Limb (tissue), 2 donors: ENCODE measurements at regions not wholly inside any gene's neighbourhood (a gene's known extent, or its start where the extent isn't known, plus 50 kb on each side); places are given as distances from the start of the nearest gene placed in this dataset.
A peak's percentile ranks its signal among the peaks of the same experiment; 100 is the strongest.
"Not testable (repeated sequence)": the region's sequence is repeated elsewhere in the genome, so short reads cannot be mapped to it uniquely, and the experiment has no call there.

Experiments
- DNase-seq, 2 donors: peaks; one replicate each; pipeline ENCODE4 v3.0.0-alpha.2; 2016; ENCODE audit errors: extremely low spot score in 2 of 2

DNA sequence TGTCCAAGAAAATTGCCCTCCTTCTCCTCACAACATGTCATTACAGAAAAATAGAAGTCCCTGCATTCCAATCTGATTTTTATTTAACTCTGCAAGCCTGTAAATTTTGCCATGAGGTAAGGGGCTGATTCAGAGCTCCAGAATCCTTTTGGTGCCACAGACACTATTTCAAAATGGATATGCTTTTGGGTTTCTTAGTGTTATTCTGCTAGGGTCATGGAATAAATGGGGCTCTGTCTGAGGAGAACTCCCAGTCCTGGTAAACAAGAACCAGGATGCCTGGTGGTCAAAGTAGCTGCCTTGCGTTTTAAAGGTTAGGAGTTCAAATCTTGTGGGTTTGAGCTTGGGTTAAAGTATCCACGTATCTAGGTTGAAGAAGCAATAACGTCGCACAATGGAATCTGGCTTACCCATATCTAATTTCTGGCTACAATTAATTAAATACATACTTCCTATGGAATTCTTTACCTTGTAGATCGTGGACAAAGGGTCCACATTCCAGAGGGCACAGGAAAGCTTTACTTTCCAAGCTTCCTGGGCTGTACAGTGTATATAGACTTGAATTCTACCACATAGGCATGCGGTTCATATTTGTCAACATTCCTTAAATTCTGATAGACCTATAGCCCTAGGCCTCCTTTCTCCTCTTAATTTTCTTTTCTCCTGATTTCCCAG, 98.0 kb upstream of the CDC42BPA start:
- no peak for DNase-seq

DNA sequence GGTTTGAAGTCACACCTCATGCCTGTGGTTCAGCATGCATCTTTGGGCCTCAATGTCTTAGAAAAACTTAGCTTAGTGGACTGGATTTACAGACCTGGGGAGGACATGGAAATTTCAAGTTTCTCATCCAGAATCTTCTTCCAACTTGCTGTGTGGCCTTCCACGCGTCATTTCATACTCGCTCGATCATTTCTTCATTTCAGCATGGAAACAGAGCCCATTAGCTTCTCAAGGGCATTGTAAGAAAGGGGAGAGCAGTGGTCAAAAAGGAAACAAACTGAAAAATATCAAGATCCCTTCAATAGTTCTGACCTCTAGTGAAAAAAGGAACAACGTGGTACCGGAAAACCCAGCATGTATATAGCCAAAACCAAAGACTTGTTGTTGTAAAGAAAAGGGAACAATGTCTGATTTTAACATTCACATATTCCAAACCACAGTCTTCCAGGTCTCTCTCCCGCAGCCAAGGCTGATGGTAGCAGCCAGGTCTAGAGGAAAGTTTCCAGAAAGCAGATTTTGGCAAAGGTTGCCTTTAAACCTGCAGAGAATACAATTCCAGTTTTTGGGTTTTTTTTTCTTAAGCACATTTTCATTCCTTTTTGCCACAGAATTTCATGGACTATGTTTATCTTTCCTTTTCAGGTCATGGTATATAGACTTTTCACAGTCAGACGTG, 97.0 kb upstream of the CDC42BPA start:
- DNase-seq: peak in 1 of 2 donors; percentile 60

DNA sequence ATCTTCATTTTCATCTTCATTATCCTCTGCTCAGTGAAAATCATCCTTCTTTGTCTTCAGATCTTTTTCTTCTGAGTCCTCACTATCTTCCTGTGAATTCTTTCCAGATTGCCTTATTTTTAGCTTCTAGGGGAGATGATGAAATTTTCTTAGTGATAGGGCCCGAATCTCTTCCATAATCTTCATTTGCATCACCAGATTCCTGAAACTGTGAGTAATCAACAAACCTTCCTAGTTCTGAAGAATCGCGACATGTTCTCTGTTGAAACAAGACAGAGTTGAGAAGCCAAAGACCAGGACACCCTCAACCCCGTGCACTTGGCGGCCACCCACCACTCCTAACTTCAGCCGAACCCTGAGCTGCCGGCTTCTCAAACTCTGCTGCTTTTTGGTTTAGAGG, 92.8 kb upstream of the CDC42BPA start:
- no peak for DNase-seq

DNA sequence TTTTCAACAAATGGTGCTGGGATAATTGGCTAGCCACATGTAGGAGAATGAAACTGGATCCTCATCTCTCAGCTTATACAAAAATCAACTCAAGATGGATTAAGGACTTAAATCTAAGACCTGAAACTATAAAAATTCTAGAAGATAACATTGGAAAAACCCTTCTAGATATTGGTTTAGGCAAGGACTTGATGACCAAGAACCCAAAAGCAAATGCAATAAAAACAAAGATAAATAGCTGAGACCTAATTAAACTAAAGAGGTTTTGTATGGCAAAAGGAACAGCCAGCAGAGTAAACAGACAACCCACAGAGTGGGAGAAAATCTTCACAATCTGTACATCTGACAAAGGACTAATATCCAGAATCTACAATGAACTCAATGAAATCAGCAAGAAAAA, 88.0 kb upstream of the CDC42BPA start:
- not testable (repeated sequence) for DNase-seq

DNA sequence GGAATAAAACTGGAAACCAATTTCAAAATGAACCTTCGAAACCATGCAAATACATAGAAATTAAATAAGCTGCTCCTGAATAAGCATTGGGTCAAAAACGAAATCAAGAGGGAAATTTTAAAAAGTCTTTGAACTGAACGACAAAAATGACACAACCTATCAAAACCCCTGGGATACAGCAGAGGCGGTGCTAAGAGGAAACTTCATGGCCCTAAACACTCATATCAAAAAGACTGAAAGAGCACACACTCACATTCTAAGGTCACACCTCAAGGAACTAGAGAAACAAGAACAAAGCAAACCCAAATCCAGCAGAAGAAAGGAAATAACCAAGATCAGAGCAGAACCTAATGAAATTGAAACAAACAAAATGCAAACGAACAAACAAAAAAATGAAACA, 85.2 kb upstream of the CDC42BPA start:
- DNase-seq: no peak

- DNase-seq: no peak
These were observed 83.5 kb upstream of the CDC42BPA start for GRCh38 chr1:227401562-227402342.

GRCh38 chr1:227399152-227399730, 80.9 kb upstream of the CDC42BPA start:
- DNase-seq: no peak

- DNase-seq: no peak
These were observed 79.2 kb upstream of the CDC42BPA start for GRCh38 chr1:227397354-227397978.

DNA sequence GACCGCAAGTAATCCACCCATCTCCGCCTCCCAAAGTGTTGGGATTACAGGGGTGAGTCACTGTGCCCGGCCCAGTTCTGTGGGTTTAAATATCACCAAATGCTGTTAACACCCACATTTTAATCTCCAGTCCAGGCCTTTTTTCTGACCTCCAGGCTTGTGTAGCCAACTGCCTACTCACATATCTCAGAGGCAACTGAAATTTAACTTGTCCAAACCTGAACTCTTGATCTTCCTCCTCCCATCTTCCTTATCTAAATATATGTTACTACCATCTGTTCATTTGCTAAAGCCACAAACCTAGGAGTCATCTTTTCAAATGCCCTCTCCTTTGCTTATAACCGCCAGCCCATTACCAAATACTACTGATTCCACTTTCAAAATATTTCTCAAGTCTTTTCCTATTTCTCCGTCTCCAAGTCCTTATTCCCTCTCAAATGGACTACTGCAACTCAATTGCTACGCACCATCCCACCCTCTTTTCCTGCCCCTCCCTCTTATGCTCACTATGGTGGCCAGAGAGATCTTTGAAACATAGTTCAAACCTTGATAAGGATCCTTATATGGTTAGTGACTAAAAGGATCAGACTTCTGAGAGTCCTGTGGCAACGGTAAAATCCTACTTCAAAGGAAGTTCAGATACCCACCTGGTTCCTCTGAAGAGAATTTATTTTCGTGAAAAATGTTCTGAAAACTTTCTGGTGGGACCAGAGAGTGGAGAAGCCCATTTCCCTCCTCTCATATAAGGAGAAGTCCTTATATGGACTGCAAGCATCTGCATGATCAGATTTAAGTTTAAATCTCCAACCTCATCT, 78.5 kb upstream of the CDC42BPA start:
- DNase-seq: no peak

DNA sequence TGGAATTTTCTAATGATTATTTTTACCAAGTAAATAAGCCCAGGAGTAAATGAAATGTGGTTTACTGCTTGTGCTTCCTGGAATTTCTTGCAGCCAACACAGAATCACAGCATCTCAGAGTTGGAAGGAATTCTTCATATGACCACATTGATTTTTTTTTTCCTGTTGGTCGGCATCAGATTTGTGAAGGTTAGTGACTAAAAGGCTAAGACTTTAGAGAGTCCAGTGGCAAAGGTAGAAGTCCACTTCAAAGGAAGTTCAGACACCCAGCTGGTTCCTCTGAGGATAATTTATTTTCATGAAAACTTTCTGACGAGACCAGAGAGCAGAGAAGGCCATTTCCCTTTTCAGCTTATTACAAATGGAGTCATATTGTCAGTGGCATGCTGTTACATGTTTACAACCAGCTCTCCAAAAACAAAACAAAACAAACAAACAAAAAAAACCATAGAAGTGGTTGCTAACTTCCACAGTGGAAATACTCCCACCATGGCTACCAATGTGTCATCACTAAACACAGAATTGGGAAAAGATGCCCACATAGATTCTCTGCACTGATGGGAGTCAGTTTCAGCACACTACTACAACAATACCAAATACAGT, 77.2 kb upstream of the CDC42BPA start:
- no peak for DNase-seq

GRCh38 chr1:227392984-227393764, 74.9 kb upstream of the CDC42BPA start:
- DNase-seq: no peak

- DNase-seq: no peak
These were observed 73.6 kb upstream of the CDC42BPA start for GRCh38 chr1:227391879-227392278.

DNA sequence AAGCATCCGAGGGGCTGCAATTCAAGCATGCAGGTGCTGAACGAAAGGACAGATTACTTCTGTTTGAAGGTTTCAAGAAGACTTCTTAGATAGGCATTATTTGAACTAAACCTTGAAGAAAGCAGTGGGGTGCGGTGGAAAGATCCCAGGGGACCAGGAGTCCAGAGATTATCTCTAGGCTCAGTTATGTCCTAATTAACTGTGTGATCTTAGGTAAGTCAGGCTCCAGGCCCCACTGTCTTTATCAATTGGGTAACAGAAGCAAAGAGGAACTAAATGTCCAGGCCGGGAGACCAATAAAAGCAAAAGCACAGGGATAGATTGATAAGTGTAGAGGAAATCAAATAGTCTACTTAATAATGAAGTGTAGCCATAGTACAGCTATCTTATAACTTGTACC, 72.9 kb upstream of the CDC42BPA start:
- no peak for DNase-seq

- no peak for DNase-seq
These were observed 72.2 kb upstream of the CDC42BPA start for GRCh38 chr1:227390525-227390924.

DNA sequence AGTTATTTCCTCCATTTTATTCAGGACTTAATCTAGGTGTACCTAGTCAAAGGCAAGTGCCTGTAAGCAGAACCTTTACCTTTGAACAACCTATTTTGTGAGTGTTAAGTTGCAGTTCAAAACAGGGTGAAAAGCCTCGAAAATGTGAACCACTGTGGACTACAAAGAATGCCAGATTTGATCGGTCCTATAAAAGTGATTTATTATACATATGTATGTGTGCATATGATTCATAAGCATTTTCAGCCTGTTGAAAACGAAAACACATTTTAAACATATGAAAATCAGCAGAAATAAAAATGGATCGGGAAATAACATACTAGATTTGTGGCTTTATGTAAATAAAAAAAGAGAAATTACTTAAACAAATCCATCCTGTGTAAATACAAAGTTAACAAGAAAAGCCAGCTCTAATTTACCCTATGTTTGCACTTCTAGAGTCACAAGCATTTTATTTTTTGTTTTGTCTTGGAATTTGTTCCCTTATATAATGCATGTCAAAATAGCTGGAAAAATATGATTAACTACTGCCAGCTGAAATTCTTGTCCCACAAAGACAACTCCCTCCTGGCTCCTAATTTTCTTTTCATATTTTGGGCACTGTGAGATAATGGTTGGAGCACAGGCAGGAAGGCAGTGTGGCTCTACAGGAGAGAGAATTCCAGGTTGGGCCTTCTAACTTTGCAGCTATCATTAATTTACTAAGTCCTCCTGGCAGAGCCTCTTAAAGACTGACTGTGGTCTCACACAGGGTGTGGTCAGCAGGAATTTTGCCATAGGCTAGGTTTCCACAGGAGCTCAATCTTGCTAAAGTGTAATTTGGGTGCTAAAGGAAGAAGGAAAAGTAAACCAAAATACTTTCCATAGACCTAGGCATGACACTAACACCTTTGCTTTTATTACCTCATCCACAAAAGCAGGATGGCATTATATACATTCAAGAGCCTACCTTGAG, 70.2 kb upstream of the CDC42BPA start:
- peak in 1 of 2 donors; percentile 13 for DNase-seq

DNA sequence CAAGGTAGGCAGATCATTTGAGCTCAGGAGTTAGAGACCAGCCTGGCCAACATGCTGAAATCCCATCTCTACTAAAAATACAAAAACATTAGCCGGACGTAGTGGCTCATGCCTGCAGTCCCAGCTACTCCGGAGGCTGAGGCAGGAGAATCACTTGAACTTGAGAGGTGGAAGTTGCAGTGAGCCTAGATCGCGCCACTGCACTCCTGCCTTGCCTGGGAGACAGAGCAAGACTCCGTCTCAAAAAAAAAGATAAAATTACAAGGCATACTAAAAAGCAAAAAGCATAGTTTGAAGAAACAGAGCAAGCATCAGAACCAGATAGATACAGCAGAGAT, 61.2 kb upstream of the CDC42BPA start:
- no peak for DNase-seq

DNA sequence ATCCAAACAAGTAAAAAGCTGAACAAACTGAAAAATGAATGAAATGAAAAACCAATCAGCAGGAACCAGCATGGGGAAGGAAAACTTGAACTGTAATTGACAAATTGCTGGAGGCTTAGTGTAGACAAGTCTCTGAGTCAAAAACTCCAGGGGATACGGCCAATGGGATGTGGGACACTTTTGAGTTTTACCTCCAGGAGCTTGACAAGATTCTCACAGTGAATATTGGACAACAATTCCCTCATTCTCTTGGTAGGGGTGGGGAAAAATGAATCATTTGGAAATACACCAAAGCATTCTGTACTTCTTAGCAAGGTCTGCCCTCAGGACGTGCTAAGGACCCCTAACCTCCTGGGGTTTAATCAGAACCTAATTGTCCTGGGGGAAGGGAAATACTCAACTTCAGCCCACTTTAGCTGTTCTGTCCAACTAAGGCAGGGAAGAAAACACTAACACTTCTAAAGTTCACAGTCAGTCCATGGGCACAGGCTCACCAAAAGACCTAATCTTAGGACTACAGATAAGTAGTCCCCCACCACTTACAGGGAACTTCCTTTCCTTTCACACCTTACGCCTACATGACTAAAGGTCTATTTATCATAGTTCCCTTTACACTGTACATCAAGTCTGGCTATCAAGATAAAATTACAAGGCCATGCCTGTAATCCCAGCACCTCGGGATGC, 60.7 kb upstream of the CDC42BPA start:
- DNase-seq: no peak

- DNase-seq: no peak
These were observed 59.9 kb upstream of the CDC42BPA start for GRCh38 chr1:227378181-227378580.
